Erythroblast (primary cell): ENCODE measurements at regions not wholly inside any gene's neighbourhood (a gene's known extent, or its start where the extent isn't known, plus 50 kb on each side); places are given as distances from the start of the nearest gene placed in this dataset.

Experiments used
- GATA1 ChIP-seq: IDR thresholded peaks from 2 replicates; pipeline ENCODE4 v1.6.1; 2011; ENCODE audit warnings: low read depth, mild to moderate bottlenecking, control low read depth, low read length, moderate library complexity
- POLR2A ChIP-seq: IDR thresholded peaks from 2 replicates; pipeline ENCODE4 v1.6.1; 2011; ENCODE audit warnings: mild to moderate bottlenecking, low read length

DNA sequence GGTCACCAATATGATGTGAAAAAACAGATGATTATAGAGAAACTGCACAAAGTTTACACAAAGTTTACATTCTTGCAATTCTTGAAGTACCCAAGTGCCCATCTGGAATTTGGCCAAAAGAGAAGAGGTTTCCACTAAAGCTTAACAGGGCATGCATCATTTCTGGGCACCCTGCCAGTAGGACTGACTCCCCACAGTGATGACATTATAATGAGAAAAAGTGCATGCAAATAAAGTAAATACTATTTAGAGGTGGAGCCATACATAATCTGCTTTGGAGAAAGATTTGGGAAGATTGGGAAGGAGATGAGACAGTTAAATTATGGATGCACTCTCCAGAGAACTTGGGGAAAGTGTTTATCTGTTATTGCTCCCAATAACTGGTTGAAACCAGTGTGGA is 93.7 kb upstream of the TRPC3 start:
- TF ChIP-seq POLR2A (no peak), GATA1 (no peak)
